ENCODE measurements at regions not wholly inside any gene's neighbourhood (a gene's known extent, or its start where the extent isn't known, plus 50 kb on each side); places are given as distances from the start of the nearest gene placed in this dataset.

GRCh38 chr2:215619022-215619958, 183.4 kb upstream of the FN1 start (continued):
- TF ChIP-seq CREB3 (CRISPR knock-in tag; IDR thresholded peaks at IDR 0.05) (no peak), RXRA (CRISPR knock-in tag; IDR thresholded peaks at IDR 0.05) (peak; percentile 91; the same call in 1 of the 2 replicates), ZNF577 (CRISPR knock-in tag; IDR thresholded peaks at IDR 0.05; ENCODE audit: borderline replicate concordance, low read depth) (no peak)

- Histone ChIP-seq H3K4me1 (ENCODE audit: insufficient read depth, low read length) (peaks cover 92% of the 10 kb centered on the region), H2AFZ (ENCODE audit: low read length) (no peak overlapping the region), H3K9ac (ENCODE audit: insufficient read depth, low read depth, low read length) (peak overlapping the region; percentile 59), H4K20me1 (ENCODE audit: insufficient read depth, low read length) (no peaks in the 10 kb centered on the region), H3K79me2 (ENCODE audit: insufficient read depth, low read length) (no peaks in the 10 kb centered on the region), H3K4me3 (replicated peaks in 1 of 3; ENCODE audit: insufficient read depth in 1 of 3, low read depth in 2 of 3, low read length in 3 of 3) (no peak overlapping the region), H3K36me3 (replicated peaks in 1 of 2; ENCODE audit: control insufficient read depth in 1 of 2, insufficient read depth in 2 of 2, low read length in 2 of 2) (no peaks in the 10 kb centered on the region), H3K27me3 (ENCODE audit: control insufficient read depth in 1 of 2, insufficient read depth in 2 of 2, low read length in 2 of 2) (no peaks in the 10 kb centered on the region), H3K27ac (ENCODE audit: extremely low read length, insufficient read depth, low read length) (peak overlapping the region; percentile 90), H3K4me2 (ENCODE audit: low read depth, low read length) (peak overlapping the region; percentile 50), H3K9me3 (ENCODE audit: low read length) (no peaks in the 10 kb centered on the region)
- CTCF ChIA-PET (ENCODE audit: low intra/inter-chr PET ratio, low total read pairs) = no interaction called here
- FAIRE-seq = no peak
- no peak for ATAC-seq
- in situ Hi-C loops (cut with HindIII; ENCODE audit: extremely low pct_ligation_motif_present, low pct_unique_long_range_greater_than_20kb) (loop anchor here (5.0 kb wide), 2 partner anchors 64 to 186 kb away; no protein-coding TSS in a partner anchor), intact Hi-C loops (cut with micrococcal nuclease; ENCODE audit: unreplicated experiment) (loop anchor here (2.0 to 5.0 kb wide), 4 partner anchors 75 to 303 kb away; no protein-coding TSS in a partner anchor)
- POLR2A ChIA-PET = interaction anchor here (0.5 to 3.2 kb wide), 7 partner anchors 63 to 176 kb away, joined by 4 to 29 read pairs (median 13); no protein-coding TSS in a partner anchor
- 100% methylated on average over 1 of the region's 1 CpG for WGBS (ENCODE audit: low lambda C conversion rate)
- no peak for DNase-seq (ENCODE audit: low spot score)
- BruUV-seq (replicated peaks) = no TSS peak
- TF ChIP-seq TEAD2 (CRISPR knock-in tag; IDR thresholded peaks at IDR 0.05) (no peak), REST (IDR thresholded peaks at IDR 0.05; ENCODE audit: borderline replicate concordance in 1 of 2, low read depth in 1 of 2, low read length in 2 of 2) (no peak), JUND (CRISPR knock-in tag; IDR thresholded peaks at IDR 0.05) (no peak), GATAD2A (CRISPR knock-in tag; IDR thresholded peaks at IDR 0.05) (0 out of 2 replicates have a peak, but pooled peaks have one; percentile 36), JUNB (CRISPR knock-in tag; IDR thresholded peaks at IDR 0.05; ENCODE audit: borderline replicate concordance) (no peak), SOX13 (IDR thresholded peaks at IDR 0.05) (no peak), SOX13 (CRISPR knock-in tag; conservative IDR thresholded peaks at IDR 0.05 in 1 of 2, IDR thresholded peaks at IDR 0.05 in 1 of 2) (0 out of 4 replicates have a peak, but pooled peaks of 1 of the 2 experiments have one; percentile 53), RBFOX2 (IDR thresholded peaks at IDR 0.05; ENCODE audit: low read depth, low read length) (0 out of 2 replicates have a peak, but pooled peaks have one; percentile 11), NR2F1 (CRISPR knock-in tag; IDR thresholded peaks at IDR 0.05) (0 out of 4 replicates have a peak, but pooled peaks of 1 of the 2 experiments have one; percentile 12), MAX (IDR thresholded peaks at IDR 0.05) (0 out of 2 replicates have a peak, but pooled peaks have one; percentile 19), PATZ1 (CRISPR knock-in tag; IDR thresholded peaks at IDR 0.05) (no peak)
Observed at GRCh38 chr2:215618145-215618544, 182.3 kb upstream of the FN1 start.

All from HepG2 (cell line).